ENCODE measurements at regions not wholly inside any gene's neighbourhood (a gene's known extent, or its start where the extent isn't known, plus 50 kb on each side); places are given as distances from the start of the nearest gene placed in this dataset.

GRCh38 chr9:91111226-91111625, 250.5 kb downstream of the AUH start:
- TF ChIP-seq POLR2A (IDR thresholded peaks at IDR 0.05; ENCODE audit: low read depth, low read length) (no peak), POLR2AphosphoS5 (IDR thresholded peaks at IDR 0.05; ENCODE audit: low read depth, low read length) (no peak)
